ENCODE measurements at regions not wholly inside any gene's neighbourhood (a gene's known extent, or its start where the extent isn't known, plus 50 kb on each side); places are given as distances from the start of the nearest gene placed in this dataset.

DNA sequence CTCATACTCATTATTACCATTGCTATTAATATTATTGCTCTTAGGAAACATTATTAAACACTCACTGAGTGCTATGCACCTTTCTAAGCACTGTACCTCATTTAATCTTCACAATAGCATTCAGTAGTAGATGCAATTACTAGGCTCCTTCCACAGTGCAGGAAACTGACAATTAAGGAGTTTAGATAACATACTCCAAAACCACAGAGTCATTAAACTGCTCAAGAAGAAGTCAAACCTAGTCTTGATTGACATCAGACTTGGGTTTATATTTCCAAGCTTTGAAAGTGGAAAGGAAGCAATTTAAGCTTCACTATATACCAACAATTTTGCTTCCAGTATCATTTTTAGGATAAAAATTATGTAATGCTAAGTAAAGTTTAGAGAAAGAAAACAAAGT lies 490.1 kb upstream of the ARRDC4 start:
- POLR2A ChIA-PET (ENCODE audit: unreplicated experiment): no interaction called here
- dilution Hi-C loops (cut with HindIII; ENCODE audit: low sequenced_read_pairs, unreplicated experiment): no loop called here

More for the DNA sequence above, 490.1 kb upstream of the ARRDC4 start:
- Histone ChIP-seq H2BK20ac (ENCODE audit: low read depth, low read length) (no peak overlapping the region), H3K4ac (ENCODE audit: low read depth, low read length) (no peak overlapping the region), H2BK120ac (ENCODE audit: low read depth, low read length) (no peak overlapping the region), H4K20me1 (ENCODE audit: insufficient read depth, low read length) (no peaks in the 10 kb centered on the region), H3K14ac (replicated peaks; ENCODE audit: low read depth, low read length) (no peak overlapping the region), H3K23ac (ENCODE audit: low read depth, low read length) (no peak overlapping the region), H2AK9ac (replicated peaks; ENCODE audit: low read depth, low read length, poor library complexity) (no peak overlapping the region), H3K56ac (ENCODE audit: extremely low read depth, insufficient read depth, low read length) (no peak overlapping the region), H3K4me3 (ENCODE audit: insufficient read depth, low read depth, low read length) (no peak overlapping the region), H3K9ac (ENCODE audit: low read depth, low read length) (no peak overlapping the region), H2BK15ac (ENCODE audit: low read depth, low read length) (no peak overlapping the region), H3K4me2 (ENCODE audit: low read depth, low read length) (no peak overlapping the region), H3K9me1 (ENCODE audit: insufficient read depth, low read length) (no peaks in the 10 kb centered on the region), H3K79me1 (ENCODE audit: low read depth in 1 of 2, low read length in 2 of 2) (no peaks in the 10 kb centered on the region), H3K27ac (ENCODE audit: insufficient read depth, low read length) (no peak overlapping the region), H3K36me3 (ENCODE audit: control insufficient read depth, insufficient read depth, low read length) (no peaks in the 10 kb centered on the region), H3K9me3 (ENCODE audit: control insufficient read depth, insufficient read depth, low read length) (no peaks in the 10 kb centered on the region), H2BK5ac (ENCODE audit: low read depth, low read length, poor library complexity, severe bottlenecking) (no peak overlapping the region), H4K5ac (ENCODE audit: low read depth, low read length) (no peak overlapping the region), H4K8ac (ENCODE audit: low read depth in 2 of 2, low read length in 2 of 2) (no peak overlapping the region), H2AFZ (replicated peaks; ENCODE audit: low read length, poor library complexity) (no peak overlapping the region), H3K18ac (ENCODE audit: low read depth, low read length) (no peak overlapping the region), H3K4me1 (ENCODE audit: control insufficient read depth, insufficient read depth, low read length) (no peaks in the 10 kb centered on the region), H4K91ac (ENCODE audit: insufficient read depth, low read depth, low read length) (no peak overlapping the region), H3K27me3 (ENCODE audit: control insufficient read depth, insufficient read depth, low read length) (no peaks in the 10 kb centered on the region), H2AK5ac (ENCODE audit: low read depth, low read length) (no peak overlapping the region)
- BruUV-seq (replicated peaks): no TSS peak
- intact Hi-C loops (cut with micrococcal nuclease) (no loop called here), in situ Hi-C loops (cut with MboI; ENCODE audit: low sequenced_read_pairs) (no loop called here)
- DNase-seq: no peak
- ATAC-seq (ENCODE audit: low read depth): no peak
- TF ChIP-seq POLR2A (IDR thresholded peaks at IDR 0.05; ENCODE audit: low read depth, low read length): no peak
- TF ChIP-seq, protein P1, sequence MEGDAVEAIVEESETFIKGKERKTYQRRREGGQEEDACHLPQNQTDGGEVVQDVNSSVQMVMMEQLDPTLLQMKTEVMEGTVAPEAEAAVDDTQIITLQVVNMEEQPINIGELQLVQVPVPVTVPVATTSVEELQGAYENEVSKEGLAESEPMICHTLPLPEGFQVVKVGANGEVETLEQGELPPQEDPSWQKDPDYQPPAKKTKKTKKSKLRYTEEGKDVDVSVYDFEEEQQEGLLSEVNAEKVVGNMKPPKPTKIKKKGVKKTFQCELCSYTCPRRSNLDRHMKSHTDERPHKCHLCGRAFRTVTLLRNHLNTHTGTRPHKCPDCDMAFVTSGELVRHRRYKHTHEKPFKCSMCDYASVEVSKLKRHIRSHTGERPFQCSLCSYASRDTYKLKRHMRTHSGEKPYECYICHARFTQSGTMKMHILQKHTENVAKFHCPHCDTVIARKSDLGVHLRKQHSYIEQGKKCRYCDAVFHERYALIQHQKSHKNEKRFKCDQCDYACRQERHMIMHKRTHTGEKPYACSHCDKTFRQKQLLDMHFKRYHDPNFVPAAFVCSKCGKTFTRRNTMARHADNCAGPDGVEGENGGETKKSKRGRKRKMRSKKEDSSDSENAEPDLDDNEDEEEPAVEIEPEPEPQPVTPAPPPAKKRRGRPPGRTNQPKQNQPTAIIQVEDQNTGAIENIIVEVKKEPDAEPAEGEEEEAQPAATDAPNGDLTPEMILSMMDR (conservative IDR thresholded peaks at IDR 0.05; ENCODE audit: low read depth, low read length): no peak
- TF ChIP-seq CHD1 (IDR thresholded peaks at IDR 0.05; ENCODE audit: low read depth, low read length): no peak
- no peak for TF ChIP-seq RCOR1 (IDR thresholded peaks at IDR 0.05; ENCODE audit: insufficient replicate concordance, low read length)
- no peak for TF ChIP-seq NFE2L2 (IDR thresholded peaks at IDR 0.05; ENCODE audit: low read depth, low read length)
- no peak for TF ChIP-seq CEBPB (IDR thresholded peaks at IDR 0.05; ENCODE audit: low read depth, low read length)
- TF ChIP-seq, protein P2, sequence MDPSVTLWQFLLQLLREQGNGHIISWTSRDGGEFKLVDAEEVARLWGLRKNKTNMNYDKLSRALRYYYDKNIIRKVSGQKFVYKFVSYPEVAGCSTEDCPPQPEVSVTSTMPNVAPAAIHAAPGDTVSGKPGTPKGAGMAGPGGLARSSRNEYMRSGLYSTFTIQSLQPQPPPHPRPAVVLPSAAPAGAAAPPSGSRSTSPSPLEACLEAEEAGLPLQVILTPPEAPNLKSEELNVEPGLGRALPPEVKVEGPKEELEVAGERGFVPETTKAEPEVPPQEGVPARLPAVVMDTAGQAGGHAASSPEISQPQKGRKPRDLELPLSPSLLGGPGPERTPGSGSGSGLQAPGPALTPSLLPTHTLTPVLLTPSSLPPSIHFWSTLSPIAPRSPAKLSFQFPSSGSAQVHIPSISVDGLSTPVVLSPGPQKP (IDR thresholded peaks at IDR 0.05; ENCODE audit: borderline replicate concordance, low read depth, low read length): no peak
- no peak for TF ChIP-seq USF2 (IDR thresholded peaks at IDR 0.05; ENCODE audit: low read depth, low read length)
- TF ChIP-seq MXI1 (IDR thresholded peaks at IDR 0.05; ENCODE audit: borderline replicate concordance, low read depth, low read length): no peak
- no peak for TF ChIP-seq FOS (IDR thresholded peaks at IDR 0.05; ENCODE audit: low read depth, low read length)
- TF ChIP-seq SMC3 (IDR thresholded peaks at IDR 0.05; ENCODE audit: low read depth, low read length): no peak
- no peak for TF ChIP-seq MAZ (IDR thresholded peaks at IDR 0.05; ENCODE audit: borderline replicate concordance, low read depth, low read length)
- TF ChIP-seq MAFK (IDR thresholded peaks at IDR 0.05; ENCODE audit: low read depth, low read length): no peak
- no peak for TF ChIP-seq RAD21 (IDR thresholded peaks at IDR 0.05; ENCODE audit: low read length)
- TF ChIP-seq BHLHE40 (IDR thresholded peaks at IDR 0.05; ENCODE audit: low read depth, low read length): no peak
- CTCF ChIA-PET: no interaction called here

Measured in IMR-90 (cell line).